ENCODE measurements at regions not wholly inside any gene's neighbourhood (a gene's known extent, or its start where the extent isn't known, plus 50 kb on each side); places are given as distances from the start of the nearest gene placed in this dataset.
"Not testable (repeated sequence)": the region's sequence is repeated elsewhere in the genome, so short reads cannot be mapped to it uniquely, and the experiment has no call there.

DNA sequence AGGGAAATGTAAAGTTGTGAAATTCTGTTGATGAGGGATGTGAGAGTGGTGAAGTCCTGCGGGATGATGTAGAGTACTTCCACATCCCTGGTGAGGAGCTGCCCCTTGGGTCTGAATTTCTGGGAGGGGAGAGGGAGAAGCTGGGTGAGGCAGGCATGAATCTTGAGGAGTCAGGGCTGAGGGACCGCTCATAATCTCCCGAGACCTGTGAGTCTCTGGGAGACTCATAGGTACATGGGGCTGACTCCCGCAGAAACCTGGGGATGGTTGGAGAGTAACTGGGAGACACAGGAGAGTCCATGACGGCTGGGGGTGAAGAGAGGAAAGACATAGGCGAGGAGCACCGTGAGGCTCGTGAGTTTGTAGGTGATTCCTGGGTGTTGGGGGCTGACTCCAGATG is 126.2 kb upstream of the ANKRD30BL start:
- not testable (repeated sequence) for H3K4me3 ChIP-seq (ENCODE audit: low read length, poor library complexity, severe bottlenecking); H3K4me1 ChIP-seq (ENCODE audit: insufficient read depth, low read length, poor library complexity, severe bottlenecking); H4K20me1 ChIP-seq (ENCODE audit: insufficient read depth, low read length, poor library complexity, severe bottlenecking); H3K36me3 ChIP-seq (ENCODE audit: insufficient read depth, low read length); H3F3A ChIP-seq (ENCODE audit: low read depth); H3K9me2 ChIP-seq (replicated peaks; ENCODE audit: low read depth, low read length); H3K4me2 ChIP-seq (ENCODE audit: low read depth, low read length, poor library complexity, severe bottlenecking); H3K9ac ChIP-seq (ENCODE audit: low read depth, low read length, poor library complexity, severe bottlenecking); H3K9me3 ChIP-seq (ENCODE audit: insufficient read depth, low read depth, low read length); H3K79me2 ChIP-seq (ENCODE audit: insufficient read depth, low read length); H3K27me3 ChIP-seq (ENCODE audit: insufficient read depth, low read length, poor library complexity, severe bottlenecking); H2AFZ ChIP-seq (ENCODE audit: low read length)

DNA sequence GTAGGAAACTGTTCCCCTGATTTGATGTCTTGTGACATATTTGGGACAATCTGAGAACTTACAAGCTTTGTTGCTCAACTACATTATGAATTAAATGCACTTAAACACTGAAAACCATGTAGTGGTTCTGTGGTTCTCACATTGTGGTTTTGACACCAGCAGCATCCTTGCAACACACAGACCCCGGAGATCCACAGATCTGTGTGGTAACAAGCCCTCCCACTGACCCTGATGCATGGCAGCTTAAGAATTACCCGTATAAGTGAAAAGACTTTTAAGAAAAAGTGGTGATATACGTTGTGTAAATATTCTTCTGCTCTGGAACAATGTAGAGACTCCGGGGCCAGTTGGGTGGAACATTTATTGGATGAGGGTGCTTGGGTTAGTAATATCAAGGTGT is 127.4 kb upstream of the ANKRD30BL start:
- H3K9ac ChIP-seq (ENCODE audit: low read depth, low read length, poor library complexity, severe bottlenecking); H3K79me2 ChIP-seq (ENCODE audit: insufficient read depth, low read length); H3K9me3 ChIP-seq (ENCODE audit: insufficient read depth, low read depth, low read length); H3K4me1 ChIP-seq (ENCODE audit: insufficient read depth, low read length, poor library complexity, severe bottlenecking); H3K36me3 ChIP-seq (ENCODE audit: insufficient read depth, low read length); H4K20me1 ChIP-seq (ENCODE audit: insufficient read depth, low read length, poor library complexity, severe bottlenecking); H3K4me3 ChIP-seq (ENCODE audit: low read length, poor library complexity, severe bottlenecking); H3K4me2 ChIP-seq (ENCODE audit: low read depth, low read length, poor library complexity, severe bottlenecking); H3F3A ChIP-seq (ENCODE audit: low read depth); H2AFZ ChIP-seq (ENCODE audit: low read length); H3K9me2 ChIP-seq (replicated peaks; ENCODE audit: low read depth, low read length); H3K27me3 ChIP-seq (ENCODE audit: insufficient read depth, low read length, poor library complexity, severe bottlenecking): not testable (repeated sequence)

DNA sequence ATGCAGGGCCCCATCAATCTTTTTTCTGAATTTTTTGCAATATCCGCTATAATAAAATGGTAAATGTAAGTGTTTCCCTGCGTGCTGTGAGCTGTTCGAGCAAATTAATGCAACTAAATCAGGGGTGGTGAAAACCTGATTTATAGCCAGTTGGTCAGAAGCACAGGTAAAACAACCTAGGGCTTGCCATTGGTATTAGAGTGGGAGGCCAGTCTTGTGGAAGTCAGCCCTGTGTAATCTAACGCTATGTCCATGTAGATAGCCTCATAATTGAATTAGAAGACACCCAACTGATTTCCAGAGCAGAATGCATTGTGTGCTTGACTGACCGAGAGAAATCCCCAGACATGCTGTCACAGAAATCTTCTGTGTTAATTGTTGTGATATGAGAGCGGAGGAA is 126.8 kb upstream of the GPR39 start:
- not testable (repeated sequence) for H3K4me3 ChIP-seq (ENCODE audit: low read length, poor library complexity, severe bottlenecking); H3K9me3 ChIP-seq (ENCODE audit: insufficient read depth, low read depth, low read length); H3K4me2 ChIP-seq (ENCODE audit: low read depth, low read length, poor library complexity, severe bottlenecking); H4K20me1 ChIP-seq (ENCODE audit: insufficient read depth, low read length, poor library complexity, severe bottlenecking); H3K4me1 ChIP-seq (ENCODE audit: insufficient read depth, low read length, poor library complexity, severe bottlenecking); H3K27me3 ChIP-seq (ENCODE audit: insufficient read depth, low read length, poor library complexity, severe bottlenecking); H3K9ac ChIP-seq (ENCODE audit: low read depth, low read length, poor library complexity, severe bottlenecking); H3F3A ChIP-seq (ENCODE audit: low read depth); H3K79me2 ChIP-seq (ENCODE audit: insufficient read depth, low read length); H3K36me3 ChIP-seq (ENCODE audit: insufficient read depth, low read length); H3K9me2 ChIP-seq (replicated peaks; ENCODE audit: low read depth, low read length); H2AFZ ChIP-seq (ENCODE audit: low read length)

DNA sequence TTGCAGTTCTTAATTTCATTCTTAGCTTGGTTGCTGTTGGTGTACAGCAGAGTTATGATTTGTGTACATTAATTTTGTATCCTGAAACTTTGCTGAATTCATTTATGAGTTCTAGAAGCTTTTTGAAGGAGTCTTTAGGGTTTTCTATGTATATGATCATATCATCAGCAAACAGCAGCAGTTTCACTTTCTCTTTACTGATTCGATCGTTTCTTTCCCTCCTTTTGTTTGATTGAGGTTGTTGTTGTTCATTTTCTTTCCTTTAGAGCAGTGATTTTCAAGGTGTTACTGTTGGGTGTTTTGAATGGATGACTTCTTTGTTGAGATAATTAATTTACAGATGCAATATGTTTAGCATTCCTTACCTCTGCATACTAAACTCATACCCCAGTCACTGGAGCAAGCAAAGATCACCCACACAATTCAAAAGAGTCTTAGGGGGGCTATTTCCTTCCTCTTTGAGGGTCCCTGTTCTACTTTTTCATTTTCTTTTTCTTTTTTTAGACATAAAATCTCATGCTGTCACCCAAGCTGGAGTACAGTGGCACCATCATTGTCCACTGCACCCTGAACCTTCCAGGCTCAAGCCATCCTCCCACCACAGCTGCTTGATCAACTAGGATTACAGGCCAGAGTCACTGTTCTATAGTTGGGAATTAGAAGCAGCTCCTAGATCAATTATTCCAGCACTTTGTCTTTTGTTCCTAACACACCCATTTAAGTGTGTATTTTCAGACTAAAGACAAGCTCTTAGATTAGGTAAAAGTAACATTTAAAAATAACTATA is 115.8 kb upstream of the GPR39 start:
- not testable (repeated sequence) for H3K4me1 ChIP-seq (ENCODE audit: insufficient read depth, low read length, poor library complexity, severe bottlenecking); H4K20me1 ChIP-seq (ENCODE audit: insufficient read depth, low read length, poor library complexity, severe bottlenecking); H3K4me3 ChIP-seq (ENCODE audit: low read length, poor library complexity, severe bottlenecking); H3K36me3 ChIP-seq (ENCODE audit: insufficient read depth, low read length); H3K79me2 ChIP-seq (ENCODE audit: insufficient read depth, low read length); H3K9me3 ChIP-seq (ENCODE audit: insufficient read depth, low read depth, low read length); H3K27me3 ChIP-seq (ENCODE audit: insufficient read depth, low read length, poor library complexity, severe bottlenecking); H2AFZ ChIP-seq (ENCODE audit: low read length); H3K4me2 ChIP-seq (ENCODE audit: low read depth, low read length, poor library complexity, severe bottlenecking); H3F3A ChIP-seq (ENCODE audit: low read depth); H3K9ac ChIP-seq (ENCODE audit: low read depth, low read length, poor library complexity, severe bottlenecking); H3K9me2 ChIP-seq (replicated peaks; ENCODE audit: low read depth, low read length)

DNA sequence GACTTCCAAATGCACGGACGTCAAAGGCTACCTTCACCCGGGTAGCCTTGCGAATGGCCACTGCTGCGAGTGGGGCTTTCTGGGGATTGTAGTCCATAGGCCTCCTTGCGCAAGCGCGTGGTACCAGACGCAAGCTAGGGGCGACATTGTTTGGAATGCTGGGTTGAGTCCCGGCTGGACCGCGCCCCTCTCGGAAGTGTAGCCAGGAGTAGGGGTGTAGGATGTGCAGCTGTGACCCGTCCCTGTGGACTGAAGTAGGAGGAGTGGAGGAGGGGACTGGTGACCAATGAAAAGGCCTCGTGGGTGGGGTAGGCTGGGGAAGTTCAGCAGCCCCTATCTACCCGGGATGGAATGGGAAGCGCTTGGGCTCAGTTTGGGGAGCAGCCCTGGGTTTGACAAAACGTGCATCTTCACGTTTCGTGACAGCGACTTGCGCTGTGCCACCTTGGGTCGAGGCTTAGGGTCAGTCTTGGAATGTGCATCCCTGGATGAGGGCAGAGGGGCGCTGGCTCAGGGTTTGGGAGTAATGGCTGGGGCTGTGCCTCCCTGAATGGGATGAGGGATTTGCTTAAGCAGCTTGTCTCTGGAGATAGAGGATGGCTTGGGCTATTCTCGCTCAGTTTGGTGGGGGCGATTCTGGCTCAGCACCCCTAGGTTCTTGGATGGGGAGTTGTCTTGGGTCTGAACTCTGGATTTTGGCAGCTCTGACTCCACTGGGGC is 111.8 kb upstream of the GPR39 start:
- not testable (repeated sequence) for H3K4me2 ChIP-seq (ENCODE audit: low read depth, low read length, poor library complexity, severe bottlenecking); H3K9ac ChIP-seq (ENCODE audit: low read depth, low read length, poor library complexity, severe bottlenecking); H3K36me3 ChIP-seq (ENCODE audit: insufficient read depth, low read length); H3K4me1 ChIP-seq (ENCODE audit: insufficient read depth, low read length, poor library complexity, severe bottlenecking); H3K4me3 ChIP-seq (ENCODE audit: low read length, poor library complexity, severe bottlenecking); H2AFZ ChIP-seq (ENCODE audit: low read length); H3F3A ChIP-seq (ENCODE audit: low read depth); H3K79me2 ChIP-seq (ENCODE audit: insufficient read depth, low read length); H3K27me3 ChIP-seq (ENCODE audit: insufficient read depth, low read length, poor library complexity, severe bottlenecking); H3K9me3 ChIP-seq (ENCODE audit: insufficient read depth, low read depth, low read length); H3K9me2 ChIP-seq (replicated peaks; ENCODE audit: low read depth, low read length); H4K20me1 ChIP-seq (ENCODE audit: insufficient read depth, low read length, poor library complexity, severe bottlenecking)

DNA sequence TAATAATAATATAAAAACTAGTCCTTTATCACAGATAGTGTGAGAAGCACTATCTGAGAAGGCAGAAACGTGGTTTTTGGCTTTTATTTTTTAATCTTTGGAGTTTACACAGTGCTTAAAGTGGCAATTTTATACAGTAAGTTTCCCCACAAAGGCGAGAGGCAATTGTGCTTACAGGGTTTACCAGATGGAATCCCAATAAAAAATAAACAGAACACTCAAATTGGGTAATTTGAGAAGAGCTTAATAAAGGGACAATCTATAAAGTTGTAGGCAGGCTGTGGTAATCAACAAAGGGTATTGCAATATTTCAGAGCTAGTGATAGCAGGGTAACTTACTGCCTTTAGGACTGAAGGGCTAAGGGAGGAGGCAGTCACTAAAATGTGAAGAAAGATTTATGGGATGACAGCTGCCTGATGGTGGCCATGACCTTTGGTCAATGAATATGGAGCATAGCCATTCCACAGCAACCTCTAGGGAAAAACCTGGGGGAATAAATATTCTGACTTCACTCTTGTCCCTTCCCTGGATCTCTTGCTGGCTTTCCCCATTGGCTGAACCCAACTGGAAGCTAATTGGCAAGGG is 108.9 kb upstream of the GPR39 start:
- H3K9me2 ChIP-seq (replicated peaks; ENCODE audit: low read depth, low read length); H3K9ac ChIP-seq (ENCODE audit: low read depth, low read length, poor library complexity, severe bottlenecking); H3K4me3 ChIP-seq (ENCODE audit: low read length, poor library complexity, severe bottlenecking); H3K27me3 ChIP-seq (ENCODE audit: insufficient read depth, low read length, poor library complexity, severe bottlenecking); H3K4me1 ChIP-seq (ENCODE audit: insufficient read depth, low read length, poor library complexity, severe bottlenecking); H2AFZ ChIP-seq (ENCODE audit: low read length); H3F3A ChIP-seq (ENCODE audit: low read depth); H3K79me2 ChIP-seq (ENCODE audit: insufficient read depth, low read length); H3K4me2 ChIP-seq (ENCODE audit: low read depth, low read length, poor library complexity, severe bottlenecking); H3K9me3 ChIP-seq (ENCODE audit: insufficient read depth, low read depth, low read length); H4K20me1 ChIP-seq (ENCODE audit: insufficient read depth, low read length, poor library complexity, severe bottlenecking); H3K36me3 ChIP-seq (ENCODE audit: insufficient read depth, low read length): not testable (repeated sequence)

DNA sequence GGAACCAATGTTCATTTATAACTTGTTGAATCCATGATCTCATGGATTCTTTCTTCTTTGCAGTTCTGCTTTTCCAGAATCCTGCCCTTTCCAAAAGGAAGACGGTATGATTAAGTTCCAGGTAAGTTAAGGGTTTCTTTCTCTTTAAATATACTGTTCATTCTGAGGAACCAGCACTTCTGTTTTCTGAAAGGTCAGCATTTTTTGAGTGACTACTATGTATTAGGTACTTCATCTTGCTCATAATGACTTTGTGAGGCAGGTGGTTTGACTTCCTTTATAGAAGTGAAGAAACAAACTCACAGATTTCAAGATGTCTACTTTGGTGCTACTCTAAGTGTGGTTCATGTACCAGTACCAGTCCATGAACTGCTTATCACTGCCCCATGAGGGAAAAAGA is 107.4 kb upstream of the GPR39 start:
- H3K36me3 ChIP-seq (ENCODE audit: insufficient read depth, low read length); H3K9me3 ChIP-seq (ENCODE audit: insufficient read depth, low read depth, low read length); H3K4me1 ChIP-seq (ENCODE audit: insufficient read depth, low read length, poor library complexity, severe bottlenecking); H3K79me2 ChIP-seq (ENCODE audit: insufficient read depth, low read length); H3K4me3 ChIP-seq (ENCODE audit: low read length, poor library complexity, severe bottlenecking); H3K9ac ChIP-seq (ENCODE audit: low read depth, low read length, poor library complexity, severe bottlenecking); H2AFZ ChIP-seq (ENCODE audit: low read length); H3F3A ChIP-seq (ENCODE audit: low read depth); H3K4me2 ChIP-seq (ENCODE audit: low read depth, low read length, poor library complexity, severe bottlenecking); H3K9me2 ChIP-seq (replicated peaks; ENCODE audit: low read depth, low read length); H3K27me3 ChIP-seq (ENCODE audit: insufficient read depth, low read length, poor library complexity, severe bottlenecking); H4K20me1 ChIP-seq (ENCODE audit: insufficient read depth, low read length, poor library complexity, severe bottlenecking): not testable (repeated sequence)

Data from Loucy (cell line).